Lung (tissue), 11 donors: ENCODE measurements at regions not wholly inside any gene's neighbourhood (a gene's known extent, or its start where the extent isn't known, plus 50 kb on each side); places are given as distances from the start of the nearest gene placed in this dataset.

ENCODE experiments used
- ATAC-seq: fragments of 200-7000 bp; cut with Tn5 transposase; one replicate; pipeline ENCODE4 v1.9.1; 2020; ENCODE audit warnings: moderate number of reproducible peaks; ENCODE audit not compliant: insufficient read depth, low FRiP score
- DNase-seq, 3 donors: peaks; one replicate each; pipeline ENCODE4 v3.0.0-alpha.2; 2013 to 2017
- H3K27ac ChIP-seq, 2 donors: one replicate each; pipeline ENCODE4 v1.5.1; 2013; ENCODE audit warnings: mild to moderate bottlenecking in 2 of 2, moderate library complexity in 2 of 2, control low read depth in 1 of 2, inconsistent platforms in 1 of 2, low read depth in 1 of 2, low read length in 1 of 2
- H3K27me3 ChIP-seq, 3 donors: one replicate each; pipeline ENCODE4 v1.5.1; 2013; ENCODE audit warnings: low read length in 2 of 3; ENCODE audit not compliant: control insufficient read depth in 3 of 3, insufficient read depth in 3 of 3
- H3K36me3 ChIP-seq, 4 donors: one replicate each; pipeline ENCODE4 v1.5.1; 2013; ENCODE audit warnings: low read length in 4 of 4, mild to moderate bottlenecking in 1 of 4, moderate library complexity in 1 of 4; ENCODE audit not compliant: control insufficient read depth in 4 of 4, insufficient read depth in 4 of 4
- H3K4me1 ChIP-seq, 5 donors: one replicate each; pipeline ENCODE4 v1.5.1; 2013; ENCODE audit warnings: low read length in 5 of 5, mild to moderate bottlenecking in 2 of 5, moderate library complexity in 1 of 5; ENCODE audit not compliant: control insufficient read depth in 5 of 5, insufficient read depth in 5 of 5
- H3K4me3 ChIP-seq: one replicate; pipeline ENCODE4 v1.5.1; 2013; ENCODE audit warnings: mild to moderate bottlenecking, control low read depth, moderate library complexity
- H3K9ac ChIP-seq, 2 donors: one replicate each; pipeline ENCODE4 v1.5.1; 2013; ENCODE audit warnings: low read length in 2 of 2, control low read depth in 1 of 2; ENCODE audit not compliant: insufficient read depth in 1 of 2
- H3K9me3 ChIP-seq, 4 donors: one replicate each; pipeline ENCODE4 v1.5.1; 2013; ENCODE audit warnings: low read length in 3 of 4, mild to moderate bottlenecking in 1 of 4, moderate library complexity in 1 of 4; ENCODE audit not compliant: control insufficient read depth in 4 of 4, insufficient read depth in 3 of 4
- CTCF ChIP-seq: IDR thresholded peaks from 2 replicates; pipeline ENCODE4 v1.5.1; 2012; ENCODE audit warnings: mild to moderate bottlenecking; ENCODE audit errors: control extremely low read depth, extremely low read depth
- WGBS, 2 donors: extraction: QIAGEN DNeasy Blood & Tissue Kit; methylation state at CpG; one replicate each; pipeline ENCODE4 v1.1.7; 2013; 5-methylcytosine and 5-hydroxymethylcytosine counted together
- donor health status: control.
- donor health status: control.
- donor health status: Bipolar disorder and iron deficiency.
- donor health status: healthy.
- donor health status: DM: yes; HTN: yes; CAD: no.

- H3K9ac ChIP-seq: no peak overlapping the region
- no peak for TF ChIP-seq CTCF
- no peak for ATAC-seq
- H3K4me1 ChIP-seq: no peaks in the 10 kb centered on the region
- H3K4me3 ChIP-seq: no peak overlapping the region
- WGBS, 2 donors: 85 to 93% methylated on average over 5 of the region's 5 CpGs
- H3K27ac ChIP-seq: no peak overlapping the region
- no peak for DNase-seq
- no peaks in the 10 kb centered on the region for H3K27me3 ChIP-seq
- peaks cover 0 to 7% (median 2%) of the 10 kb centered on the region in 4 donors for H3K9me3 ChIP-seq
- no peaks in the 10 kb centered on the region for H3K36me3 ChIP-seq
Measured at GRCh38 chr4:38442073-38442788, 221.8 kb upstream of the KLF3 start.

- no peak overlapping the region for H3K4me3 ChIP-seq
- no peak overlapping the region for H3K9ac ChIP-seq
- no peak for DNase-seq
- TF ChIP-seq CTCF: no peak
- H3K36me3 ChIP-seq: no peaks in the 10 kb centered on the region
- ATAC-seq: no peak
- H3K27ac ChIP-seq: no peak overlapping the region
- no peaks in the 10 kb centered on the region for H3K9me3 ChIP-seq
- WGBS, 2 donors: 79 to 83% methylated on average over 7 of the region's 7 CpGs
- peaks cover 0 to 2% (median 0%) of the 10 kb centered on the region in 5 donors for H3K4me1 ChIP-seq
- H3K27me3 ChIP-seq: no peaks in the 10 kb centered on the region
Measured at GRCh38 chr4:38449506-38450174, 214.4 kb upstream of the KLF3 start.

- Histone ChIP-seq H3K27ac (no peak overlapping the region), H3K4me3 (no peak overlapping the region), H3K4me1 (peaks cover 0 to 2% (median 0%) of the 10 kb centered on the region in 5 donors), H3K9ac (no peak overlapping the region), H3K36me3 (no peaks in the 10 kb centered on the region), H3K27me3 (no peaks in the 10 kb centered on the region), H3K9me3 (no peaks in the 10 kb centered on the region)
- no peak for ATAC-seq
- DNase-seq: no peak
- TF ChIP-seq CTCF: no peak
Measured at GRCh38 chr4:38452009-38452408, 212.0 kb upstream of the KLF3 start.
